ENCODE measurements at regions not wholly inside any gene's neighbourhood (a gene's known extent, or its start where the extent isn't known, plus 50 kb on each side); places are given as distances from the start of the nearest gene placed in this dataset.

GRCh38 chr4:170610434-170610833 is 520.7 kb upstream of the AADAT start:
- no peaks in the 10 kb centered on the region for H3K36me3 ChIP-seq
- H3K4me1 ChIP-seq (ENCODE audit: control insufficient read depth in 1 of 2, insufficient read depth in 1 of 2, low read depth in 1 of 2, low read length in 1 of 2) = no peaks in the 10 kb centered on the region
- no peaks in the 10 kb centered on the region for H3K27me3 ChIP-seq
- no peak overlapping the region for H3K4me3 ChIP-seq (ENCODE audit: low read depth in 1 of 2, low read length in 1 of 2)
- no peak for TF ChIP-seq CTCF (IDR thresholded peaks at IDR 0.05)
- no peaks in the 10 kb centered on the region for H3K9me3 ChIP-seq
- no peak overlapping the region for H3K27ac ChIP-seq

- Histone ChIP-seq H3K36me3 (no peaks in the 10 kb centered on the region), H3K27ac (no peak overlapping the region), H3K4me3 (ENCODE audit: low read depth in 1 of 2, low read length in 1 of 2) (no peak overlapping the region), H3K4me1 (ENCODE audit: control insufficient read depth in 1 of 2, insufficient read depth in 1 of 2, low read depth in 1 of 2, low read length in 1 of 2) (no peaks in the 10 kb centered on the region), H3K9me3 (no peaks in the 10 kb centered on the region), H3K27me3 (no peaks in the 10 kb centered on the region)
- TF ChIP-seq CTCF (IDR thresholded peaks at IDR 0.05) = no peak
These were observed 510.1 kb upstream of the AADAT start for GRCh38 chr4:170599894-170600293.

- Histone ChIP-seq H3K36me3 (no peaks in the 10 kb centered on the region), H3K4me3 (ENCODE audit: low read depth in 1 of 2, low read length in 1 of 2) (no peak overlapping the region), H3K27ac (no peak overlapping the region), H3K4me1 (ENCODE audit: control insufficient read depth in 1 of 2, insufficient read depth in 1 of 2, low read depth in 1 of 2, low read length in 1 of 2) (no peaks in the 10 kb centered on the region), H3K9me3 (no peaks in the 10 kb centered on the region), H3K27me3 (no peaks in the 10 kb centered on the region)
- no peak for TF ChIP-seq CTCF (IDR thresholded peaks at IDR 0.05)
These were observed 501.3 kb upstream of the AADAT start for GRCh38 chr4:170591076-170591475.

- H3K9me3 ChIP-seq = no peaks in the 10 kb centered on the region
- no peaks in the 10 kb centered on the region for H3K4me1 ChIP-seq (ENCODE audit: control insufficient read depth in 1 of 2, insufficient read depth in 1 of 2, low read depth in 1 of 2, low read length in 1 of 2)
- TF ChIP-seq CTCF (IDR thresholded peaks at IDR 0.05) = no peak
- no peaks in the 10 kb centered on the region for H3K36me3 ChIP-seq
- no peak overlapping the region for H3K4me3 ChIP-seq (ENCODE audit: low read depth in 1 of 2, low read length in 1 of 2)
- H3K27me3 ChIP-seq = no peaks in the 10 kb centered on the region
- no peak overlapping the region for H3K27ac ChIP-seq
These were observed 499.9 kb upstream of the AADAT start for GRCh38 chr4:170589597-170590191.

- no peak overlapping the region for H3K4me3 ChIP-seq (ENCODE audit: low read depth in 1 of 2, low read length in 1 of 2)
- no peaks in the 10 kb centered on the region for H3K4me1 ChIP-seq (ENCODE audit: control insufficient read depth in 1 of 2, insufficient read depth in 1 of 2, low read depth in 1 of 2, low read length in 1 of 2)
- no peaks in the 10 kb centered on the region for H3K27me3 ChIP-seq
- no peak for TF ChIP-seq CTCF (IDR thresholded peaks at IDR 0.05)
- no peaks in the 10 kb centered on the region for H3K36me3 ChIP-seq
- no peak overlapping the region for H3K27ac ChIP-seq
- H3K9me3 ChIP-seq = no peaks in the 10 kb centered on the region
These were observed 492.2 kb upstream of the AADAT start for GRCh38 chr4:170581969-170582368.

GRCh38 chr4:170581322-170581721 is 491.6 kb upstream of the AADAT start:
- TF ChIP-seq CTCF (IDR thresholded peaks at IDR 0.05) = no peak
- Histone ChIP-seq H3K27ac (no peak overlapping the region), H3K27me3 (no peaks in the 10 kb centered on the region), H3K9me3 (no peaks in the 10 kb centered on the region), H3K36me3 (no peaks in the 10 kb centered on the region), H3K4me1 (ENCODE audit: control insufficient read depth in 1 of 2, insufficient read depth in 1 of 2, low read depth in 1 of 2, low read length in 1 of 2) (no peaks in the 10 kb centered on the region), H3K4me3 (ENCODE audit: low read depth in 1 of 2, low read length in 1 of 2) (no peak overlapping the region)
